OCI-LY7 (cell line): ENCODE measurements at regions not wholly inside any gene's neighbourhood (a gene's known extent, or its start where the extent isn't known, plus 50 kb on each side); places are given as distances from the start of the nearest gene placed in this dataset.
A peak's percentile ranks its signal among the peaks of the same experiment; 100 is the strongest.

Experiments
- BruUV-seq: library from RNA; stranded (reverse); fragments of 400-500 nt; replicated peaks from 2 replicates; lab custom pipeline; 2021; lab: Mats Ljungman, UMichigan
- CTCF ChIA-PET: fragments of 300-600 bp; sonication (Branson Sonifier 250); formaldehyde crosslinking; loops from one replicate; lab custom pipeline; 2022; ENCODE audit warnings: antibody characterized with exemption; ENCODE audit not compliant: unreplicated experiment; lab: Charles Lee
- POLR2A ChIA-PET: fragments of 300-600 bp; sonication (Branson Sonifier 250); formaldehyde crosslinking; loops from one replicate; lab custom pipeline; 2022; ENCODE audit warnings: antibody characterized with exemption; lab: Charles Lee
- DNase-seq: peaks from one replicate; pipeline ENCODE4 v3.0.0-alpha.2; 2015; ENCODE audit warnings: low spot score
- H2AFZ ChIP-seq: fragments of 200-600 bp; sonication (generic), shearing (Covaris generic); 2 replicates; pipeline ENCODE4 v1.6.1; 2014; ENCODE audit warnings: mild to moderate bottlenecking, antibody characterized with exemption, low read length, moderate library complexity
- H3K27ac ChIP-seq: fragments of 200-600 bp; sonication (generic); 2 replicates; pipeline ENCODE4 v1.5.1; 2014; ENCODE audit warnings: mixed run types, low read depth, mild to moderate bottlenecking, moderate library complexity, low read length, inconsistent platforms; ENCODE audit not compliant: poor library complexity, severe bottlenecking
- H3K36me3 ChIP-seq: fragments of 200-600 bp; sonication (generic); 2 replicates; pipeline ENCODE4 v1.6.1; 2014; ENCODE audit warnings: mild to moderate bottlenecking, antibody characterized with exemption, low read length, moderate library complexity, mixed read lengths; ENCODE audit not compliant: insufficient read depth
- H3K4me1 ChIP-seq: fragments of 200-600 bp; sonication (generic); 2 replicates; pipeline ENCODE4 v1.5.1; 2014; ENCODE audit warnings: mild to moderate bottlenecking, low read length; ENCODE audit not compliant: insufficient read depth, poor library complexity, severe bottlenecking
- H3K4me2 ChIP-seq: fragments of 200-600 bp; sonication (generic); 2 replicates; pipeline ENCODE4 v1.6.1; 2014; ENCODE audit warnings: mild to moderate bottlenecking, low read length
- H3K4me3 ChIP-seq: fragments of 200-600 bp; sonication (generic); 2 replicates; pipeline ENCODE4 v1.5.1; 2014; ENCODE audit warnings: mild to moderate bottlenecking, low read depth, low read length; ENCODE audit not compliant: poor library complexity, severe bottlenecking
- H3K79me2 ChIP-seq: fragments of 200-600 bp; sonication (generic); 2 replicates; pipeline ENCODE4 v1.6.1; 2016; ENCODE audit warnings: low read depth, mild to moderate bottlenecking, low read length, moderate library complexity, mixed read lengths; ENCODE audit not compliant: insufficient read depth
- H3K9me2 ChIP-seq: fragments of 200-600 bp; sonication (generic); 2 replicates; pipeline ENCODE4 v1.6.1; 2016; ENCODE audit warnings: mild to moderate bottlenecking, low read length, mixed read lengths; ENCODE audit not compliant: insufficient read depth
- H3K9me3 ChIP-seq: fragments of 200-600 bp; sonication (generic); 2 replicates; pipeline ENCODE4 v1.6.1; 2014; ENCODE audit warnings: mild to moderate bottlenecking, mixed run types, low read length, mixed read lengths
- H4K20me1 ChIP-seq: fragments of 200-600 bp; sonication (generic); 2 replicates; pipeline ENCODE4 v1.6.1; 2014; ENCODE audit warnings: mild to moderate bottlenecking, antibody characterized with exemption, low read length, moderate library complexity, mixed read lengths; ENCODE audit not compliant: insufficient read depth
- EZH2phosphoT487 ChIP-seq: fragments of 200-600 bp; sonication (generic); IDR thresholded peaks from 2 replicates; pipeline ENCODE4 v1.6.1; 2018; ENCODE audit warnings: low read depth, borderline replicate concordance, mild to moderate bottlenecking, mixed run types, antibody characterized with exemption, low read length, moderate library complexity, mixed read lengths
- intact Hi-C: fragments of 100-400 bp; cut with micrococcal nuclease; formaldehyde crosslinking; loops from one replicate; pipeline ENCODE4 v1.10.0; 2022; ENCODE audit not compliant: unreplicated experiment
- TF ChIP-seq, protein P1 (sequence below): fragments of 200-600 bp; sonication (generic); conservative IDR thresholded peaks from 2 replicates; pipeline ENCODE4 v1.5.1; 2014; ENCODE audit warnings: mild to moderate bottlenecking, antibody characterized with exemption, low read length, moderate library complexity, mixed read lengths

DNA sequence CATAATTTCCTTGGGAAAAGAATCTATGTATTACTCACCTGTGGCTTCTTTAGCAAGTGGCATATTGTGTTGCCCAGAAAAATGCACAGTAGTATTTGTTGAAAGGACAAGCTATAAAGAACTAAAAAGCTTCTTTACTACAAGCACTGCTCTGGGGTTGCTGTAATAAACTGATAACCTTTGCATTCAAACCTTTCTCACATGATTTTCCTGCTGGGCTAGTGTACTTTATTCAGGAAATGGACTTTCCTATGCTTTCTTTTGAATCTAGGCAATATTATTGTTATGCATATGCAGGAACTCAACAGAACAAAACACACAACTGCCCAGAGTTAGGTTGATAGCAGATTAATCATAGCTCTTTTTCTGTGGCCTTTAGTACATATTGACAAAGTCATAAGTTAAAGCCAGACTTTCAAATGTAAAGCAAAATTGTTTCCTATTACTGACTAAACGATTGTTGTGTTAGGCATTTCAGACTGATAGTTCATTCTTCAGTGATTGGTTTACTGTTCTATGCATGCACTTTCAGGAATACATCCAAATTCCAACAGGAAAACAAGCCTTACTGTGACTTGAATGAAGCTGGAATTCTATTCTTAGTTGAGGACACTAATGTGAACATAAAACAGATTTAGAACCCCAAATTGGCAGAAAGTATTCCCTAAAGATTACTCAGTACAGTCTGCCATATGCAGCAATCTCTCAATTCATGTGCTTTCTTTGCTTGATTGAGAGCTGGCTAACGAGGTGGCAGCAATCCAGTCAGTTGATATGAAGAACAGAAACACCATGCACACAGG, 564.3 kb upstream of the NEGR1 start:
- BruUV-seq, result no TSS peak
- intact Hi-C loops, result no loop called here

DNA sequence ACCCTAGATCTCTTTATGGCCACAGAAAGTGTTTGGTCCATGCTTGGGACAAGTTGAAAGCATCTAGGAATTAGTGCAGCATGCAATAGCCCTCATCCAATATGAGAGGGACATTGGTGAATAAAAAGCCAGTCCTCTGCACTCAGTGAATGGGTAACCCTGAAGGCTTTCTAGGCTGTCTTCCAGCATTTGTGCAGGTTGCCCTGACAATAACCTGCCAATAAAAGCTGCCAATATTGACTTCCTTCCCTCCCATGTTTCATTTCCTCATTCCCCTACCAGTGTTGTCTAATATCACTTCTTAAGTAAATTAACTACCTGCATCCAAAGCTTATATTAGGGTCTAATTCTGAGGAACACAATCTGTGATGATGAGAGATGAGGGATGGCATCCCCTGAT, 563.6 kb upstream of the NEGR1 start:
- no peaks in the 10 kb centered on the region for H3K9me3 ChIP-seq
- no peaks in the 10 kb centered on the region for H3K4me1 ChIP-seq
- TF ChIP-seq, protein P1, sequence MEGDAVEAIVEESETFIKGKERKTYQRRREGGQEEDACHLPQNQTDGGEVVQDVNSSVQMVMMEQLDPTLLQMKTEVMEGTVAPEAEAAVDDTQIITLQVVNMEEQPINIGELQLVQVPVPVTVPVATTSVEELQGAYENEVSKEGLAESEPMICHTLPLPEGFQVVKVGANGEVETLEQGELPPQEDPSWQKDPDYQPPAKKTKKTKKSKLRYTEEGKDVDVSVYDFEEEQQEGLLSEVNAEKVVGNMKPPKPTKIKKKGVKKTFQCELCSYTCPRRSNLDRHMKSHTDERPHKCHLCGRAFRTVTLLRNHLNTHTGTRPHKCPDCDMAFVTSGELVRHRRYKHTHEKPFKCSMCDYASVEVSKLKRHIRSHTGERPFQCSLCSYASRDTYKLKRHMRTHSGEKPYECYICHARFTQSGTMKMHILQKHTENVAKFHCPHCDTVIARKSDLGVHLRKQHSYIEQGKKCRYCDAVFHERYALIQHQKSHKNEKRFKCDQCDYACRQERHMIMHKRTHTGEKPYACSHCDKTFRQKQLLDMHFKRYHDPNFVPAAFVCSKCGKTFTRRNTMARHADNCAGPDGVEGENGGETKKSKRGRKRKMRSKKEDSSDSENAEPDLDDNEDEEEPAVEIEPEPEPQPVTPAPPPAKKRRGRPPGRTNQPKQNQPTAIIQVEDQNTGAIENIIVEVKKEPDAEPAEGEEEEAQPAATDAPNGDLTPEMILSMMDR, result no peak
- TF ChIP-seq EZH2phosphoT487, result no peak
- BruUV-seq, result no TSS peak
- H3K27ac ChIP-seq, result no peak overlapping the region
- intact Hi-C loops, result no loop called here
- H3K9me2 ChIP-seq, result no peaks in the 10 kb centered on the region
- H3K36me3 ChIP-seq, result no peaks in the 10 kb centered on the region
- ChIA-PET POLR2A (no interaction called here), CTCF (no interaction called here)
- DNase-seq, result no peak
- H4K20me1 ChIP-seq, result no peaks in the 10 kb centered on the region
- no peak overlapping the region for H3K4me2 ChIP-seq
- no peak overlapping the region for H3K4me3 ChIP-seq
- no peak overlapping the region for H2AFZ ChIP-seq
- H3K79me2 ChIP-seq, result no peaks in the 10 kb centered on the region

More for the DNA sequence above, 564.3 kb upstream of the NEGR1 start:
- no peak overlapping the region for H2AFZ ChIP-seq
- no peak overlapping the region for H3K27ac ChIP-seq
- ChIA-PET CTCF (no interaction called here), POLR2A (no interaction called here)
- no peaks in the 10 kb centered on the region for H4K20me1 ChIP-seq
- DNase-seq, result no peak
- H3K4me1 ChIP-seq, result no peaks in the 10 kb centered on the region
- H3K4me2 ChIP-seq, result no peak overlapping the region
- no peaks in the 10 kb centered on the region for H3K79me2 ChIP-seq
- no peaks in the 10 kb centered on the region for H3K9me2 ChIP-seq
- H3K36me3 ChIP-seq, result no peaks in the 10 kb centered on the region
- TF ChIP-seq, protein P1, result no peak
- TF ChIP-seq EZH2phosphoT487, result no peak
- H3K4me3 ChIP-seq, result no peak overlapping the region
- no peaks in the 10 kb centered on the region for H3K9me3 ChIP-seq

DNA sequence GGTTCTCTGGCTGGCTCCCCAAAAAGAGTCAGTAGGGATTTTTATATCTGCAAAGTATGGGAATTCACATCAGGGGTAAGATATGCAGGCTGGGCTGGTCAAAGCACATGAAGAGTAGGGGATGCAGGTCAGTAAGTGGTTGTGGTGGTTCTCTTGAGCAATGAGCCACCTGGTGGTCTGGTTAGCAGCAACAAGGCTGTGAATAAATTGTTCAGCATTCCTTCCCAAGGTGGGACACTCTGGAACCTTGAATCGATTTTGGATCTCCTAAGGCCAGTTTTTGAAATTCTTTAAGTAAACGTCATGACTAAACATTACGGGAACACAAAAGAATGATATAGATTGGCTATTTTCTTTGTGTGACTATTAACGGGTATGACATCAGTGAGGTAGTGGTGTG, 563.0 kb upstream of the NEGR1 start:
- no peak overlapping the region for H2AFZ ChIP-seq
- no peaks in the 10 kb centered on the region for H4K20me1 ChIP-seq
- CTCF ChIA-PET, result no interaction called here
- DNase-seq, result no peak
- POLR2A ChIA-PET, result no interaction called here
- H3K79me2 ChIP-seq, result no peaks in the 10 kb centered on the region
- H3K4me2 ChIP-seq, result no peak overlapping the region
- TF ChIP-seq, protein P1, result 0 out of 2 replicates have a peak, but pooled peaks have one; percentile 26
- no peak for TF ChIP-seq EZH2phosphoT487
- no peaks in the 10 kb centered on the region for H3K4me1 ChIP-seq
- no peaks in the 10 kb centered on the region for H3K9me3 ChIP-seq
- H3K36me3 ChIP-seq, result no peaks in the 10 kb centered on the region
- BruUV-seq, result no TSS peak
- no peaks in the 10 kb centered on the region for H3K9me2 ChIP-seq
- no peak overlapping the region for H3K4me3 ChIP-seq
- no peak overlapping the region for H3K27ac ChIP-seq
- intact Hi-C loops, result no loop called here
